ENCODE measurements at regions not wholly inside any gene's neighbourhood (a gene's known extent, or its start where the extent isn't known, plus 50 kb on each side); places are given as distances from the start of the nearest gene placed in this dataset.

DNA sequence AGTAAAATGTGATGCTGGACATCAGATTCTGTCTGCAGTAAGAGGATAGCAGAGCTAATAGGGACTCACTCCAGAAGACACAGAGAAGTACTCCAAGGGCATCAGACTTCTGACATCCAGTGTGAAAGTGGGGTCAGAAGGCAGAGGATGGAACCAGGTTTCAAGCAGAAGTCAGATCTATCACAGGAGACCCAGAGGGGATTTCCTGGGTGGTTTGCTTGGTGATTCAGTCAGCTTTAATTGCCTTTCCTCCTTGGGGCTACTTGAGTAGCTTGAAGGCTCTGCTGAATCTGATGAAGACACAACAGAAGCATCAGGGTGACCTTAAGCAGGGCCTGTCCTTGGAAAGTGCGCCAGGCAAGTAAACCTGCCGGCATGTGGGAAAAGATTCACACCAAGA is 300.6 kb downstream of the COG6 start:
- H2BK12ac ChIP-seq (ENCODE audit: low read length), result no peak overlapping the region
- no peak overlapping the region for H2BK120ac ChIP-seq (ENCODE audit: low read depth, low read length)

GRCh38 chr13:39957868-39958677 is 302.6 kb downstream of the COG6 start:
- no peak overlapping the region for H3K4ac ChIP-seq (ENCODE audit: low read length)
- H3K79me1 ChIP-seq (ENCODE audit: low read depth, low read length), result no peaks in the 10 kb centered on the region
- WGBS, 2 donors (ENCODE audit: extremely low coverage in 2 of 2, insufficient read length in 2 of 2, insufficient replicate concordance in 1 of 2), result no CpG with 5 or more reads among the region's 5 CpGs
- no peaks in the 10 kb centered on the region for H3K36me3 ChIP-seq (replicated peaks in 1 of 2; ENCODE audit: control insufficient read depth in 2 of 2, insufficient read depth in 2 of 2, low read length in 2 of 2)
- peak overlapping the region; percentile 67 for H2BK120ac ChIP-seq (ENCODE audit: low read depth, low read length)
- H3K4me3 ChIP-seq (ENCODE audit: low read length in 2 of 2), result no peak overlapping the region
- no peaks in the 10 kb centered on the region for H3K27me3 ChIP-seq (ENCODE audit: control insufficient read depth in 3 of 3, insufficient read depth in 3 of 3, low read depth in 1 of 3, low read length in 3 of 3)
- H2BK5ac ChIP-seq (ENCODE audit: low read length), result no peak overlapping the region
- H3K14ac ChIP-seq (ENCODE audit: low read length), result no peak overlapping the region
- no peak overlapping the region for H3K4me2 ChIP-seq (ENCODE audit: insufficient read depth, low read length, poor library complexity, severe bottlenecking)
- H3K9ac ChIP-seq (ENCODE audit: low read depth, low read length, poor library complexity), result no peak overlapping the region
- no peak overlapping the region for H2BK15ac ChIP-seq (ENCODE audit: low read length)
- H2AFZ ChIP-seq (ENCODE audit: low read length), result no peak overlapping the region
- H2BK12ac ChIP-seq (ENCODE audit: low read length), result no peak overlapping the region
- no peak overlapping the region for H3K23ac ChIP-seq (ENCODE audit: low read depth, low read length, poor library complexity)
- H3K9me3 ChIP-seq (replicated peaks in 1 of 2; ENCODE audit: control insufficient read depth in 2 of 2, insufficient read depth in 1 of 2, low read depth in 1 of 2, low read length in 2 of 2), result no peaks in the 10 kb centered on the region
- no peak overlapping the region for H3K27ac ChIP-seq (replicated peaks; ENCODE audit: low read length)
- peaks cover 0 to 7% of the 10 kb centered on the region in 2 donors for H3K4me1 ChIP-seq (ENCODE audit: control insufficient read depth in 2 of 2, insufficient read depth in 1 of 2, low read depth in 1 of 2, low read length in 2 of 2)
- no peak overlapping the region for H3K18ac ChIP-seq (ENCODE audit: low read length)
- no peak overlapping the region for H4K91ac ChIP-seq (ENCODE audit: low read depth, low read length, poor library complexity)
- DNase-seq (ENCODE audit: low spot score), result no peak
- H4K8ac ChIP-seq (ENCODE audit: low read depth, low read length), result no peak overlapping the region
- no peak overlapping the region for H2AK5ac ChIP-seq (ENCODE audit: low read depth, low read length)

More for the DNA sequence above, 300.6 kb downstream of the COG6 start:
- H3K36me3 ChIP-seq (replicated peaks in 1 of 2; ENCODE audit: control insufficient read depth in 2 of 2, insufficient read depth in 2 of 2, low read length in 2 of 2), result no peaks in the 10 kb centered on the region
- H4K91ac ChIP-seq (ENCODE audit: low read depth, low read length, poor library complexity), result no peak overlapping the region
- WGBS, 2 donors (ENCODE audit: extremely low coverage in 2 of 2, insufficient read length in 2 of 2, insufficient replicate concordance in 1 of 2), result no CpG with 5 or more reads among the region's 2 CpGs
- H3K18ac ChIP-seq (ENCODE audit: low read length), result no peak overlapping the region
- no peak overlapping the region for H2BK15ac ChIP-seq (ENCODE audit: low read length)
- H3K4me3 ChIP-seq (ENCODE audit: low read length in 2 of 2), result no peak overlapping the region
- no peak overlapping the region for H2AFZ ChIP-seq (ENCODE audit: low read length)
- H3K23ac ChIP-seq (ENCODE audit: low read depth, low read length, poor library complexity), result no peak overlapping the region
- H3K4me2 ChIP-seq (ENCODE audit: insufficient read depth, low read length, poor library complexity, severe bottlenecking), result no peak overlapping the region
- no peaks in the 10 kb centered on the region for H3K27me3 ChIP-seq (ENCODE audit: control insufficient read depth in 3 of 3, insufficient read depth in 3 of 3, low read depth in 1 of 3, low read length in 3 of 3)
- H3K9me3 ChIP-seq (replicated peaks in 1 of 2; ENCODE audit: control insufficient read depth in 2 of 2, insufficient read depth in 1 of 2, low read depth in 1 of 2, low read length in 2 of 2), result no peaks in the 10 kb centered on the region
- DNase-seq (ENCODE audit: low spot score), result no peak
- H3K79me1 ChIP-seq (ENCODE audit: low read depth, low read length), result no peaks in the 10 kb centered on the region
- no peak overlapping the region for H2AK5ac ChIP-seq (ENCODE audit: low read depth, low read length)
- H3K9ac ChIP-seq (ENCODE audit: low read depth, low read length, poor library complexity), result no peak overlapping the region
- no peak overlapping the region for H3K4ac ChIP-seq (ENCODE audit: low read length)
- H2BK5ac ChIP-seq (ENCODE audit: low read length), result no peak overlapping the region
- no peak overlapping the region for H3K14ac ChIP-seq (ENCODE audit: low read length)
- H3K4me1 ChIP-seq (ENCODE audit: control insufficient read depth in 2 of 2, insufficient read depth in 1 of 2, low read depth in 1 of 2, low read length in 2 of 2), result peaks cover 0 to 12% of the 10 kb centered on the region in 2 donors
- H4K8ac ChIP-seq (ENCODE audit: low read depth, low read length), result no peak overlapping the region
- H3K27ac ChIP-seq (replicated peaks; ENCODE audit: low read length), result no peak overlapping the region

DNA sequence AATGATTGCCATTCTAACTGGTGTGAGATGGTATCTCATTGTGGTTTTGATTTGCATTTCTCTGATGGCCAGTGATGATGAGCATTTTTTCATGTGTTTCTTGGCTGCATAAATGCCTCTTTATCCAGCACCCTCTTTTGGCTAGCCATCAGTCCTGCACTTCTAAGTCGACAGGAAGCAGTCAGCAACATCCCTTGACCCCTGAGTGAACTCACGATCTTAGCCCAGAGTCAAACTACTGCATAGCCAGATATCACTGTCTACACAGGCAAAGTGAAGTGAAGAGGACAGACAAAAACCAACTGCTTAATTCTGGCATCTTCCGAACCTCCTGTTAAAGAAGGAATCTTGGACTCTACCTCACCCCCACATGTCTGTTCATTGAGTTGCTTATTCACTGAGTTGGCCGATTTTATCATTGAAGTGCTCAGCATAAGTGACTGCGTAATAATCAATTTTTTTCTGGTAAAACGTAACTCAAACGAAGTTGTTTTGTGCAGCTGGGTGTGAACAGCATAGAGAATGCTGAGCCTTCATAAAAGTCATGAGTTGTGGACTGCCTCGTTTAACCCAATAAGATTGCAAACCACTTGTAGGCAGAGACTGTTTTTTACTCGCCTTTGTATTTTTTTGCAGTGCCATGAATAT is 304.2 kb downstream of the COG6 start:
- no peak for DNase-seq (ENCODE audit: low spot score)
- Histone ChIP-seq H2BK15ac (ENCODE audit: low read length) (no peak overlapping the region), H3K27ac (replicated peaks; ENCODE audit: low read length) (no peak overlapping the region), H2BK120ac (ENCODE audit: low read depth, low read length) (no peak overlapping the region), H3K9me3 (replicated peaks in 1 of 2; ENCODE audit: control insufficient read depth in 2 of 2, insufficient read depth in 1 of 2, low read depth in 1 of 2, low read length in 2 of 2) (no peaks in the 10 kb centered on the region), H4K8ac (ENCODE audit: low read depth, low read length) (no peak overlapping the region), H3K79me1 (ENCODE audit: low read depth, low read length) (no peaks in the 10 kb centered on the region), H2BK12ac (ENCODE audit: low read length) (no peak overlapping the region), H3K4me1 (ENCODE audit: control insufficient read depth in 2 of 2, insufficient read depth in 1 of 2, low read depth in 1 of 2, low read length in 2 of 2) (peaks cover 0 to 7% of the 10 kb centered on the region in 2 donors), H3K4ac (ENCODE audit: low read length) (no peak overlapping the region), H3K4me3 (ENCODE audit: low read length in 2 of 2) (no peak overlapping the region), H3K23ac (ENCODE audit: low read depth, low read length, poor library complexity) (no peak overlapping the region), H2AFZ (ENCODE audit: low read length) (no peak overlapping the region), H3K14ac (ENCODE audit: low read length) (no peak overlapping the region), H3K36me3 (replicated peaks in 1 of 2; ENCODE audit: control insufficient read depth in 2 of 2, insufficient read depth in 2 of 2, low read length in 2 of 2) (no peaks in the 10 kb centered on the region), H4K91ac (ENCODE audit: low read depth, low read length, poor library complexity) (no peak overlapping the region), H3K9ac (ENCODE audit: low read depth, low read length, poor library complexity) (no peak overlapping the region), H3K27me3 (ENCODE audit: control insufficient read depth in 3 of 3, insufficient read depth in 3 of 3, low read depth in 1 of 3, low read length in 3 of 3) (no peaks in the 10 kb centered on the region), H2AK5ac (ENCODE audit: low read depth, low read length) (no peak overlapping the region), H2BK5ac (ENCODE audit: low read length) (no peak overlapping the region), H3K18ac (ENCODE audit: low read length) (no peak overlapping the region), H3K4me2 (ENCODE audit: insufficient read depth, low read length, poor library complexity, severe bottlenecking) (no peak overlapping the region)
- WGBS, 2 donors (ENCODE audit: extremely low coverage in 2 of 2, insufficient read length in 2 of 2, insufficient replicate concordance in 1 of 2), result no CpG with 5 or more reads among the region's 9 CpGs

- no peak overlapping the region for H3K23ac ChIP-seq (ENCODE audit: low read depth, low read length, poor library complexity)
- no peaks in the 10 kb centered on the region for H3K27me3 ChIP-seq (ENCODE audit: control insufficient read depth in 3 of 3, insufficient read depth in 3 of 3, low read depth in 1 of 3, low read length in 3 of 3)
- H2BK5ac ChIP-seq (ENCODE audit: low read length), result no peak overlapping the region
- H3K9ac ChIP-seq (ENCODE audit: low read depth, low read length, poor library complexity), result no peak overlapping the region
- WGBS, 2 donors (ENCODE audit: extremely low coverage in 2 of 2, insufficient read length in 2 of 2, insufficient replicate concordance in 1 of 2), result no CpG with 5 or more reads among the region's 3 CpGs
- no peaks in the 10 kb centered on the region for H3K36me3 ChIP-seq (replicated peaks in 1 of 2; ENCODE audit: control insufficient read depth in 2 of 2, insufficient read depth in 2 of 2, low read length in 2 of 2)
- H3K9me3 ChIP-seq (replicated peaks in 1 of 2; ENCODE audit: control insufficient read depth in 2 of 2, insufficient read depth in 1 of 2, low read depth in 1 of 2, low read length in 2 of 2), result no peaks in the 10 kb centered on the region
- no peak overlapping the region for H3K4me3 ChIP-seq (ENCODE audit: low read length in 2 of 2)
- no peak overlapping the region for H3K4ac ChIP-seq (ENCODE audit: low read length)
- no peak overlapping the region for H3K18ac ChIP-seq (ENCODE audit: low read length)
- H2AK5ac ChIP-seq (ENCODE audit: low read depth, low read length), result no peak overlapping the region
- H3K4me1 ChIP-seq (ENCODE audit: control insufficient read depth in 2 of 2, insufficient read depth in 1 of 2, low read depth in 1 of 2, low read length in 2 of 2), result peaks cover 0 to 7% of the 10 kb centered on the region in 2 donors
- H3K4me2 ChIP-seq (ENCODE audit: insufficient read depth, low read length, poor library complexity, severe bottlenecking), result no peak overlapping the region
- no peak overlapping the region for H2BK15ac ChIP-seq (ENCODE audit: low read length)
- no peak overlapping the region for H3K14ac ChIP-seq (ENCODE audit: low read length)
- H2AFZ ChIP-seq (ENCODE audit: low read length), result no peak overlapping the region
- no peak overlapping the region for H4K8ac ChIP-seq (ENCODE audit: low read depth, low read length)
- H2BK120ac ChIP-seq (ENCODE audit: low read depth, low read length), result no peak overlapping the region
- H3K79me1 ChIP-seq (ENCODE audit: low read depth, low read length), result no peaks in the 10 kb centered on the region
- H4K91ac ChIP-seq (ENCODE audit: low read depth, low read length, poor library complexity), result no peak overlapping the region
- no peak overlapping the region for H2BK12ac ChIP-seq (ENCODE audit: low read length)
- H3K27ac ChIP-seq (replicated peaks; ENCODE audit: low read length), result no peak overlapping the region
- no peak for DNase-seq (ENCODE audit: low spot score)
Observed at GRCh38 chr13:39960191-39960590, 304.7 kb downstream of the COG6 start.

All from neuronal stem cell (in vitro differentiated cells).